ENCODE measurements at regions not wholly inside any gene's neighbourhood (a gene's known extent, or its start where the extent isn't known, plus 50 kb on each side); places are given as distances from the start of the nearest gene placed in this dataset.

DNA sequence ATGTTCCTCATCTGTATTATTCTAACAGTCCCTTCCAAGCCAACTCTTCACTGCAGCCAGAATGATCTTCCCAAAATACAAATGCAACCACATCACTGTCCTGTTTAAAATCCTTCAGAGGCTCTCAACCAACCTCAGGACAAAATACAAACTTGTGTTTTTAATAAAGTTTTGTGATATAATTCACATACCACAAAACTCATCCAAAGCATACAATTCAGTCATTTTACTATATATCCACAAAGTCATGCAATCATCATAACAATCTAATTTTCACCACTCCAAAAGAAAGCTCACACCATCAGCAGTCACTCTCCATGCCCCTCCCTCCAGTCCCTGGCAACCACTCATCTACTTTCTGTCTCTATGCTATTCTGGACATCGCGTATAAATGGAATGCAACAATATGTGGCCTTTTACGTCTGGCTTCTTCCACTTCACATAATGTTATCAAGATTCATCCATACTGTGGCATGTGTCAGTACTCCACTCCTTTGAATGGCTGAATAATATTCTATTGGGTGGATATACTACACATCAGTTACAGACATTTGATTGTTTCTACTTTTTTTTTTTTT lies 81.7 kb upstream of the DOCK9 start:
- WGBS: 81% methylated on average over 3 of the region's 3 CpGs
- Histone ChIP-seq H3K36me3 (no peaks in the 10 kb centered on the region), H3K4me1 (peaks cover 65% of the 10 kb centered on the region), H3K27ac (no peak overlapping the region), H3K9me3 (no peaks in the 10 kb centered on the region), H3K4me3 (no peak overlapping the region), H3K27me3 (no peaks in the 10 kb centered on the region)
- TF ChIP-seq EP300 (IDR thresholded peaks at IDR 0.05) (no peak), POLR2A (IDR thresholded peaks at IDR 0.05) (no peak), POLR2AphosphoS5 (IDR thresholded peaks at IDR 0.05) (no peak)
- TF ChIP-seq, protein P1, sequence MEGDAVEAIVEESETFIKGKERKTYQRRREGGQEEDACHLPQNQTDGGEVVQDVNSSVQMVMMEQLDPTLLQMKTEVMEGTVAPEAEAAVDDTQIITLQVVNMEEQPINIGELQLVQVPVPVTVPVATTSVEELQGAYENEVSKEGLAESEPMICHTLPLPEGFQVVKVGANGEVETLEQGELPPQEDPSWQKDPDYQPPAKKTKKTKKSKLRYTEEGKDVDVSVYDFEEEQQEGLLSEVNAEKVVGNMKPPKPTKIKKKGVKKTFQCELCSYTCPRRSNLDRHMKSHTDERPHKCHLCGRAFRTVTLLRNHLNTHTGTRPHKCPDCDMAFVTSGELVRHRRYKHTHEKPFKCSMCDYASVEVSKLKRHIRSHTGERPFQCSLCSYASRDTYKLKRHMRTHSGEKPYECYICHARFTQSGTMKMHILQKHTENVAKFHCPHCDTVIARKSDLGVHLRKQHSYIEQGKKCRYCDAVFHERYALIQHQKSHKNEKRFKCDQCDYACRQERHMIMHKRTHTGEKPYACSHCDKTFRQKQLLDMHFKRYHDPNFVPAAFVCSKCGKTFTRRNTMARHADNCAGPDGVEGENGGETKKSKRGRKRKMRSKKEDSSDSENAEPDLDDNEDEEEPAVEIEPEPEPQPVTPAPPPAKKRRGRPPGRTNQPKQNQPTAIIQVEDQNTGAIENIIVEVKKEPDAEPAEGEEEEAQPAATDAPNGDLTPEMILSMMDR (IDR thresholded peaks at IDR 0.05): no peak
- DNase-seq (ENCODE audit: low spot score in 2 of 2): no peak

DNA sequence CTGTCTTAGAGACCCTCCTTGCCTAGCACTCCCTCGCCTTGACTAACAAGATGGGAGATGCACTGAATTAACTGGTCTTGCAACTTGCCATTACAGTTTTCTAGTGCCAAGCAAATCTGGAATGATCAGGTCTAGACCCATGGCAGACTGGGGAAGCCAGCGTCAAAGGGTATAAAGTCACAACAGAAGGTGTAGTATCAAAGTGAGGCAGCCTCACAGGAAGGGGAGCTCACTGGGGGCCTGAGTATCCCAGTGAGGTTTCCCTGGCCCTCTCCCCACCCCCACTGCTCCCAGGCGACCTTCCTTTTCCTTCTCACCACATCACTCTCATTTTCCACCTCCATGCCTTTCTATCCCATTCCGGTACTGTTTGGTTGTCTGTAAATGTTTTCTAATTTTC lies 83.5 kb upstream of the DOCK9 start:
- DNase-seq (ENCODE audit: low spot score in 2 of 2): no peak
- Histone ChIP-seq H3K4me1 (peaks cover 72% of the 10 kb centered on the region), H3K36me3 (no peaks in the 10 kb centered on the region), H3K4me3 (no peak overlapping the region), H3K9me3 (no peaks in the 10 kb centered on the region), H3K27me3 (no peaks in the 10 kb centered on the region), H3K27ac (no peak overlapping the region)
- 63% methylated on average over 4 of the region's 4 CpGs for WGBS
- TF ChIP-seq POLR2A (IDR thresholded peaks at IDR 0.05): no peak
- TF ChIP-seq, protein P1 (IDR thresholded peaks at IDR 0.05): no peak
- TF ChIP-seq POLR2AphosphoS5 (IDR thresholded peaks at IDR 0.05): no peak
- TF ChIP-seq EP300 (IDR thresholded peaks at IDR 0.05): no peak

DNA sequence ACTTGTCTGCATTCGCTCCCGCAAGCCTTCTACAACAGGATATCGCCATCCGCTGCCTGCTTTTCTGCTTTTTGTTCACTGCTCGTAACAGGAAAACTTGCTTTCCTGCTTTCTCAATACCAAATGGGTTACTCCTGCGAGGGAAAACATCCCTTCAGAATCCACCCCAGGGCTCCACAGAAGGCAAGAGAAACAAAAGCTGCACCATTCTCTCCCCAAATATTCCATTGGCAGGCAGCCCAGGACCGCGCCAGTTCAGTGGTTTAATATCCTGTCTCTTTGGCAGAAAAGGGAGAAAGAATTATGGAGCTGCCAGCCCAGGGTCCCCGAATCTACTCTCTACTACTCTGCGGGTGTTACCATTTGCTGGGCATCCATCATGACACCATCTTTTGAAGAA lies 84.7 kb upstream of the DOCK9 start:
- TF ChIP-seq POLR2A (IDR thresholded peaks at IDR 0.05) (no peak), EP300 (IDR thresholded peaks at IDR 0.05) (no peak), POLR2AphosphoS5 (IDR thresholded peaks at IDR 0.05) (no peak)
- TF ChIP-seq, protein P1 (IDR thresholded peaks at IDR 0.05): no peak
- Histone ChIP-seq H3K27ac (peak overlapping the region; percentile 2), H3K4me3 (peak overlapping the region; percentile 13), H3K4me1 (peaks cover 66% of the 10 kb centered on the region), H3K36me3 (no peaks in the 10 kb centered on the region), H3K9me3 (no peaks in the 10 kb centered on the region), H3K27me3 (no peaks in the 10 kb centered on the region)
- no peak for DNase-seq (ENCODE audit: low spot score in 2 of 2)
- WGBS: 44% methylated on average over 10 of the region's 10 CpGs

DNA sequence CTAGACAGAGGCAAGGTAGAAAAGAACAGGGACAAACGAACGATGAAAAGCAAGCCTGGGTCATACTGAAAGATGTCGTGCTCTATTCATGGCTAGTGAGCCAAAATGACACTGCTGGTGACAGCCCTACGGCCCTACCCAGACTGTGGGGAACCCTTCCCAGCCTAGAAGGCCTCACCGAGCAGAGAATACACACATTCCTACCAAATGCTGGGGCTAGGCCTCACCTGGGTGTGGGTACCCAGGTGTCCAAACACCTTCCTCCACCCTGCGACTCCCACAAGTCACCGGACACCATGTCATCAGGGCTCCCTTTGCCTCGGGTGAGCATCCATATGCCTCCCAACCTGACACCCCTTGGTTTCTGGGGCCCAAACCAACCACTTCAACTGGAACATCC lies 85.3 kb upstream of the DOCK9 start:
- 86% methylated on average over 8 of the region's 8 CpGs for WGBS
- Histone ChIP-seq H3K9me3 (no peaks in the 10 kb centered on the region), H3K27ac (peak overlapping the region; percentile 2), H3K4me1 (peaks cover 61% of the 10 kb centered on the region), H3K4me3 (no peak overlapping the region), H3K27me3 (no peaks in the 10 kb centered on the region), H3K36me3 (no peaks in the 10 kb centered on the region)
- DNase-seq (ENCODE audit: low spot score in 2 of 2): no peak
- TF ChIP-seq, protein P1 (IDR thresholded peaks at IDR 0.05): no peak
- TF ChIP-seq POLR2A (IDR thresholded peaks at IDR 0.05) (no peak), EP300 (IDR thresholded peaks at IDR 0.05) (no peak), POLR2AphosphoS5 (IDR thresholded peaks at IDR 0.05) (no peak)

DNA sequence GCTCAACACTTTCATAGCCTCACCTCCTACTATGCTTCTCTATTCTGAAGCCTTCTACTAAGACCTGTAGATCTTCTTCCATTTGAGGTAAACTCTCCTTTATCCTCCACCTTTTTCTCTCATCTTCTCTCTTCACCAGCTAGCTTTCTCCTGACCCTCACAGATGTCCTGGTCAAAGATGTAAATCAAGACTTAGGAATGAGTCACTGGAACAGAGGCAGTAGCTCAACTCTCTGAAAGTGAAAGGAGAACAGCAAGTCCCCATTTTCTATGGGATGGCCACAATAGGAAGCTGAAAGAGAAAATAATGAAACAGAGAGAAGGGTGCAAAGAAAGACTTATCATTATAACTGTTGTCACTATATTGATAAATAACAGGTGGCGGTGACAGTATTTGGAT lies 86.1 kb upstream of the DOCK9 start:
- Histone ChIP-seq H3K36me3 (no peaks in the 10 kb centered on the region), H3K4me1 (peaks cover 53% of the 10 kb centered on the region), H3K9me3 (no peaks in the 10 kb centered on the region), H3K4me3 (no peak overlapping the region), H3K27me3 (no peaks in the 10 kb centered on the region), H3K27ac (no peak overlapping the region)
- no peak for DNase-seq (ENCODE audit: low spot score in 2 of 2)
- TF ChIP-seq, protein P1 (IDR thresholded peaks at IDR 0.05): no peak
- TF ChIP-seq EP300 (IDR thresholded peaks at IDR 0.05) (no peak), POLR2AphosphoS5 (IDR thresholded peaks at IDR 0.05) (no peak), POLR2A (IDR thresholded peaks at IDR 0.05) (no peak)
- WGBS: 97% methylated on average over 1 of the region's 1 CpG

All from suprapubic skin (tissue), 4 donors.